HEK293T (cell line): ENCODE measurements at regions not wholly inside any gene's neighbourhood (a gene's known extent, or its start where the extent isn't known, plus 50 kb on each side); places are given as distances from the start of the nearest gene placed in this dataset.

Experiments used
- ARNT ChIP-seq: fragments of 450-650 bp; IDR thresholded peaks from 2 replicates; pipeline ENCODE4 v1.6.1; 2017; ENCODE audit warnings: mild to moderate bottlenecking
- BHLHE40 ChIP-seq: fragments of 450-650 bp; IDR thresholded peaks from 2 replicates; pipeline ENCODE4 v1.6.1; 2016; ENCODE audit warnings: mild to moderate bottlenecking, moderate library complexity, borderline replicate concordance
- FOXA1 ChIP-seq: fragments of 450-650 bp; IDR thresholded peaks from 2 replicates; pipeline ENCODE4 v1.6.1; 2016; ENCODE audit warnings: mild to moderate bottlenecking
- FOXK2 ChIP-seq: fragments of 450-650 bp; IDR thresholded peaks from 2 replicates; pipeline ENCODE4 v1.6.1; 2016; ENCODE audit warnings: mild to moderate bottlenecking
- FOXM1 ChIP-seq: fragments of 450-650 bp; IDR thresholded peaks from 2 replicates; pipeline ENCODE4 v1.6.1; 2017; ENCODE audit warnings: mild to moderate bottlenecking, borderline replicate concordance
- HDGF ChIP-seq: fragments of 450-650 bp; IDR thresholded peaks from 2 replicates; pipeline ENCODE4 v1.6.1; 2017; ENCODE audit warnings: antibody characterized with exemption, borderline replicate concordance
- L3MBTL2 ChIP-seq: fragments of 450-650 bp; conservative IDR thresholded peaks from 2 replicates; pipeline ENCODE4 v1.6.1; 2016; ENCODE audit warnings: mild to moderate bottlenecking
- NFRKB ChIP-seq: fragments of 450-650 bp; IDR thresholded peaks from 2 replicates; pipeline ENCODE4 v1.6.1; 2016; ENCODE audit warnings: mild to moderate bottlenecking, moderate library complexity
- PKNOX1 ChIP-seq: fragments of 450-650 bp; IDR thresholded peaks from 2 replicates; pipeline ENCODE4 v1.6.1; 2016
- SP1 ChIP-seq: fragments of 450-650 bp; IDR thresholded peaks from 2 replicates; pipeline ENCODE4 v1.6.1; 2017
- SUZ12 ChIP-seq: fragments of 450-650 bp; IDR thresholded peaks from 2 replicates; pipeline ENCODE4 v1.6.1; 2016; ENCODE audit warnings: mild to moderate bottlenecking

GRCh38 chr5:152503206-152503605 is 98.1 kb upstream of the NMUR2 start:
- TF ChIP-seq BHLHE40: no peak
- no peak for TF ChIP-seq L3MBTL2
- TF ChIP-seq SUZ12: no peak
- TF ChIP-seq HDGF: no peak
- TF ChIP-seq FOXK2: no peak
- no peak for TF ChIP-seq FOXM1
- no peak for TF ChIP-seq SP1
- no peak for TF ChIP-seq FOXA1
- no peak for TF ChIP-seq ARNT
- TF ChIP-seq NFRKB: no peak
- no peak for TF ChIP-seq PKNOX1
